GM23338 (cell line): ENCODE measurements at regions not wholly inside any gene's neighbourhood (a gene's known extent, or its start where the extent isn't known, plus 50 kb on each side); places are given as distances from the start of the nearest gene placed in this dataset.

Experiments used
- CREB1 ChIP-seq: fragments of 250-450 bp; sonication (Bioruptor Pico); IDR thresholded peaks from 2 replicates; pipeline ENCODE4 v1.5.0; 2020; ENCODE audit warnings: low read depth, mild to moderate bottlenecking, moderate library complexity
- CTCF ChIP-seq, 2 experiments: fragments of 200-600 bp in 1 of 2; sonication (generic) in 1 of 2; conservative IDR thresholded peaks; 2 replicates each; pipeline versions ENCODE4 v1.5.1 to v1.6.1; 2016 to 2017; ENCODE audit warnings: antibody characterized with exemption in 2 of 2, low read depth in 2 of 2, mild to moderate bottlenecking in 2 of 2, moderate library complexity in 1 of 2
- ETS1 ChIP-seq: IDR thresholded peaks from 2 replicates; pipeline ENCODE4 v1.6.1; 2016; ENCODE audit warnings: antibody characterized with exemption
- EZH2 ChIP-seq: fragments of 200-600 bp; sonication (generic); IDR thresholded peaks from one replicate; pipeline ENCODE4 v1.8.0; 2017; ENCODE audit warnings: antibody characterized with exemption, mild to moderate bottlenecking, low read depth; ENCODE audit not compliant: unreplicated experiment
- EZH2phosphoT487 ChIP-seq: fragments of 200-600 bp; sonication (generic); IDR thresholded peaks from one replicate; pipeline ENCODE4 v1.8.1; 2018; ENCODE audit warnings: antibody characterized with exemption; ENCODE audit not compliant: unreplicated experiment
- JUNB ChIP-seq: IDR thresholded peaks from one replicate; pipeline ENCODE4 v1.6.1; 2016; ENCODE audit warnings: antibody characterized with exemption; ENCODE audit not compliant: unreplicated experiment
- NANOG ChIP-seq: IDR thresholded peaks from 2 replicates; pipeline ENCODE4 v1.6.1; 2016; ENCODE audit warnings: antibody characterized with exemption, borderline replicate concordance
- POLR2AphosphoS5 ChIP-seq: IDR thresholded peaks from 2 replicates; pipeline ENCODE4 v1.6.1; 2016; ENCODE audit warnings: antibody characterized with exemption, low read depth
- REST ChIP-seq: IDR thresholded peaks from one replicate; pipeline ENCODE4 v1.6.1; 2018; ENCODE audit warnings: antibody characterized with exemption; ENCODE audit not compliant: unreplicated experiment
- STAT1 ChIP-seq: IDR thresholded peaks from one replicate; pipeline ENCODE4 v1.6.1; 2016; ENCODE audit warnings: antibody characterized with exemption; ENCODE audit not compliant: unreplicated experiment
- ZNF114 ChIP-seq: fragments of 250-450 bp; sonication (Bioruptor Pico); IDR thresholded peaks from 2 replicates; pipeline ENCODE4 v1.5.0; 2020; ENCODE audit warnings: mild to moderate bottlenecking, moderate library complexity
- ZNF331 ChIP-seq: fragments of 250-450 bp; sonication (Bioruptor Pico); IDR thresholded peaks from 2 replicates; pipeline ENCODE4 v1.5.0; 2020; ENCODE audit warnings: low read depth, mild to moderate bottlenecking, moderate library complexity
- ZNF462 ChIP-seq: fragments of 250-450 bp; sonication (Bioruptor Pico); IDR thresholded peaks from 2 replicates; pipeline ENCODE4 v1.5.0; 2020; ENCODE audit warnings: mild to moderate bottlenecking, moderate library complexity

- TF ChIP-seq CTCF (conservative IDR thresholded peaks at IDR 0.05; ENCODE audit: low read depth in 2 of 2) (no peak), EZH2 (no peak), REST (no peak), ZNF114 (CRISPR knock-in tag) (no peak), POLR2AphosphoS5 (no peak), CREB1 (CRISPR knock-in tag) (no peak), EZH2phosphoT487 (no peak), STAT1 (no peak), ETS1 (no peak), JUNB (no peak), NANOG (no peak), ZNF462 (CRISPR knock-in tag) (no peak), ZNF331 (CRISPR knock-in tag) (no peak)
These were observed 650.1 kb upstream of the VRK2 start for GRCh38 chr2:57396355-57397098.
